Liver (tissue), 8 donors: ENCODE measurements at regions not wholly inside any gene's neighbourhood (a gene's known extent, or its start where the extent isn't known, plus 50 kb on each side); places are given as distances from the start of the nearest gene placed in this dataset.

Experiments
- DNase-seq: peaks from one replicate; pipeline ENCODE4 v3.0.0-alpha.2; 2017; ENCODE audit warnings: low spot score
- H3K27ac ChIP-seq, 2 donors: one replicate each; pipeline ENCODE4 v1.7.0; 2013; ENCODE audit warnings: inconsistent platforms in 2 of 2, low read length in 2 of 2, control low read depth in 1 of 2, low read depth in 1 of 2, mild to moderate bottlenecking in 1 of 2
- H3K27me3 ChIP-seq, 4 donors: one replicate each; pipeline versions ENCODE4 v1.6.1 to v1.7.0; 2013; ENCODE audit warnings: low read length in 3 of 4, inconsistent platforms in 1 of 4, mild to moderate bottlenecking in 1 of 4, moderate library complexity in 1 of 4; ENCODE audit not compliant: control insufficient read depth in 4 of 4, insufficient read depth in 4 of 4
- H3K36me3 ChIP-seq, 4 donors: one replicate each; pipeline versions ENCODE4 v1.6.1 to v1.7.0; 2013; ENCODE audit warnings: low read length in 3 of 4, mild to moderate bottlenecking in 3 of 4, low read depth in 1 of 4, moderate library complexity in 1 of 4; ENCODE audit not compliant: control insufficient read depth in 4 of 4, insufficient read depth in 3 of 4
- H3K4me1 ChIP-seq, 4 donors: one replicate each; pipeline versions ENCODE4 v1.6.1 to v1.7.0; 2013; ENCODE audit warnings: low read length in 3 of 4, mild to moderate bottlenecking in 3 of 4, moderate library complexity in 1 of 4; ENCODE audit not compliant: control insufficient read depth in 4 of 4, insufficient read depth in 4 of 4
- H3K4me3 ChIP-seq, 3 donors: one replicate each; pipeline versions ENCODE4 v1.6.1 to v1.7.0; 2013; ENCODE audit warnings: low read length in 3 of 3, control low read depth in 1 of 3, low read depth in 1 of 3, mild to moderate bottlenecking in 1 of 3
- H3K9ac ChIP-seq, 2 donors: one replicate each; pipeline ENCODE4 v1.7.0; 2013; ENCODE audit warnings: low read length in 2 of 2, mild to moderate bottlenecking in 2 of 2, moderate library complexity in 2 of 2, control low read depth in 1 of 2, low read depth in 1 of 2
- H3K9me3 ChIP-seq, 4 donors: one replicate each; pipeline versions ENCODE4 v1.6.1 to v1.7.0; 2013; ENCODE audit warnings: low read length in 3 of 4; ENCODE audit not compliant: control insufficient read depth in 4 of 4
- CTCF ChIP-seq: fragments of 150-350 bp; IDR thresholded peaks from 2 replicates; pipeline ENCODE4 v1.5.1; 2017; ENCODE audit warnings: improper control_type of control experiment, low read depth, low read length; ENCODE audit not compliant: missing input control
- EGR1 ChIP-seq, 2 donors: IDR thresholded peaks; 2 replicates each; pipeline ENCODE4 v1.6.1; 2016 to 2018; ENCODE audit warnings: antibody characterized with exemption in 2 of 2, low read depth in 2 of 2
- FOXA1 ChIP-seq: IDR thresholded peaks from 2 replicates; pipeline ENCODE4 v1.6.1; 2016; ENCODE audit warnings: antibody characterized with exemption
- FOXA2 ChIP-seq: IDR thresholded peaks from 2 replicates; pipeline ENCODE4 v1.6.1; 2016; ENCODE audit warnings: antibody characterized with exemption
- GABPA ChIP-seq, 2 donors: IDR thresholded peaks in 1 of 2; conservative IDR thresholded peaks in 1 of 2; 2 replicates each; pipeline ENCODE4 v1.6.1; 2016; ENCODE audit warnings: antibody characterized with exemption in 2 of 2, mild to moderate bottlenecking in 1 of 2, moderate library complexity in 1 of 2
- HNF4A ChIP-seq, 2 donors: conservative IDR thresholded peaks; 2 replicates each; pipeline ENCODE4 v1.6.1; 2016; ENCODE audit warnings: antibody characterized with exemption in 2 of 2, mild to moderate bottlenecking in 2 of 2
- JUND ChIP-seq, 2 donors: IDR thresholded peaks; 2 replicates each; pipeline ENCODE4 v1.6.1; 2016; ENCODE audit warnings: antibody characterized with exemption in 2 of 2
- MAX ChIP-seq: IDR thresholded peaks from 2 replicates; pipeline ENCODE4 v1.6.1; 2016; ENCODE audit warnings: antibody characterized with exemption
- NR2F2 ChIP-seq: IDR thresholded peaks from 2 replicates; pipeline ENCODE4 v1.6.1; 2016; ENCODE audit warnings: antibody characterized with exemption
- RAD21 ChIP-seq, 2 donors: IDR thresholded peaks; 2 replicates each; pipeline ENCODE4 v1.6.1; 2016; ENCODE audit warnings: antibody characterized with exemption in 2 of 2, mild to moderate bottlenecking in 2 of 2
- REST ChIP-seq: IDR thresholded peaks from 2 replicates; pipeline ENCODE4 v1.6.1; 2016; ENCODE audit warnings: antibody characterized with exemption, mild to moderate bottlenecking
- RXRA ChIP-seq, 2 donors: IDR thresholded peaks; 2 replicates each; pipeline ENCODE4 v1.6.1; 2017 to 2018; ENCODE audit warnings: antibody characterized with exemption in 2 of 2, mild to moderate bottlenecking in 1 of 2
- SP1 ChIP-seq: IDR thresholded peaks from 2 replicates; pipeline ENCODE4 v1.6.1; 2018; ENCODE audit warnings: antibody characterized with exemption, mild to moderate bottlenecking
- TAF1 ChIP-seq: conservative IDR thresholded peaks from 2 replicates; pipeline ENCODE4 v1.6.1; 2016; ENCODE audit warnings: antibody characterized with exemption, mild to moderate bottlenecking
- YY1 ChIP-seq: IDR thresholded peaks from 2 replicates; pipeline ENCODE4 v1.6.1; 2016; ENCODE audit warnings: antibody characterized with exemption, mild to moderate bottlenecking
- ZBTB33 ChIP-seq: IDR thresholded peaks from 2 replicates; pipeline ENCODE4 v1.6.1; 2016; ENCODE audit warnings: antibody characterized with exemption
- WGBS: extraction: QIAGEN DNeasy Blood & Tissue Kit; methylation state at CpG from one replicate; pipeline ENCODE4 v1.1.7; 2013; 5-methylcytosine and 5-hydroxymethylcytosine counted together
- donor health status: healthy.
- donor health status: healthy.
- donor health status: healthy.
- donor health status: healthy.
- donor health status: healthy.

GRCh38 chr14:35223927-35224326 is 68.3 kb upstream of the PSMA6 start:
- no peaks in the 10 kb centered on the region for H3K27me3 ChIP-seq
- no peak overlapping the region for H3K4me3 ChIP-seq
- no peak for TF ChIP-seq RAD21 (IDR thresholded peaks at IDR 0.05)
- no peak for TF ChIP-seq YY1
- no peak for TF ChIP-seq MAX
- no peak for TF ChIP-seq EGR1 (IDR thresholded peaks at IDR 0.05; ENCODE audit: low read depth in 2 of 2)
- TF ChIP-seq CTCF, result no peak
- no peak for TF ChIP-seq HNF4A (conservative IDR thresholded peaks at IDR 0.05)
- TF ChIP-seq GABPA (IDR thresholded peaks at IDR 0.05 in 1 of 2, conservative IDR thresholded peaks at IDR 0.05 in 1 of 2), result no peak
- TF ChIP-seq SP1, result no peak
- no peak for TF ChIP-seq REST
- no peak for TF ChIP-seq RXRA (IDR thresholded peaks at IDR 0.05)
- TF ChIP-seq ZBTB33, result no peak
- TF ChIP-seq TAF1, result no peak
- TF ChIP-seq FOXA2, result no peak
- no peaks in the 10 kb centered on the region for H3K9me3 ChIP-seq
- H3K4me1 ChIP-seq, result no peaks in the 10 kb centered on the region
- H3K27ac ChIP-seq, result no peak overlapping the region
- no peak overlapping the region for H3K9ac ChIP-seq
- no peak for DNase-seq
- no peaks in the 10 kb centered on the region for H3K36me3 ChIP-seq

GRCh38 chr14:35224615-35225014 is 67.6 kb upstream of the PSMA6 start:
- no peak overlapping the region for H3K27ac ChIP-seq
- no peaks in the 10 kb centered on the region for H3K4me1 ChIP-seq
- H3K9me3 ChIP-seq, result no peaks in the 10 kb centered on the region
- H3K27me3 ChIP-seq, result no peaks in the 10 kb centered on the region
- H3K4me3 ChIP-seq, result no peak overlapping the region
- no peak overlapping the region for H3K9ac ChIP-seq
- DNase-seq, result no peak
- no peaks in the 10 kb centered on the region for H3K36me3 ChIP-seq
- WGBS, result 54% methylated on average over 2 of the region's 2 CpGs
- TF ChIP-seq MAX (no peak), EGR1 (IDR thresholded peaks at IDR 0.05; ENCODE audit: low read depth in 2 of 2) (no peak), JUND (IDR thresholded peaks at IDR 0.05) (no peak), ZBTB33 (no peak), CTCF (no peak), FOXA1 (no peak), HNF4A (conservative IDR thresholded peaks at IDR 0.05) (no peak), NR2F2 (no peak), SP1 (no peak), YY1 (no peak), RAD21 (IDR thresholded peaks at IDR 0.05) (no peak), RXRA (IDR thresholded peaks at IDR 0.05) (no peak), GABPA (IDR thresholded peaks at IDR 0.05 in 1 of 2, conservative IDR thresholded peaks at IDR 0.05 in 1 of 2) (no peak)
